Esophagus muscularis mucosa (tissue), 4 donors: ENCODE measurements at regions not wholly inside any gene's neighbourhood (a gene's known extent, or its start where the extent isn't known, plus 50 kb on each side); places are given as distances from the start of the nearest gene placed in this dataset.
"Not testable (repeated sequence)": the region's sequence is repeated elsewhere in the genome, so short reads cannot be mapped to it uniquely, and the experiment has no call there.

Experiments used
- DNase-seq: peaks from one replicate; pipeline ENCODE4 v3.0.0-alpha.2; 2017; ENCODE audit errors: extremely low spot score
- H3K27ac ChIP-seq, 4 donors: fragments of 200-600 bp; sonication (generic); replicated peaks in 1 of 4; 1 replicate in 3 of 4; 2 replicates in 1 of 4; pipeline ENCODE4 v1.5.1; 2016 to 2019; ENCODE audit warnings: mild to moderate bottlenecking in 1 of 4
- H3K27me3 ChIP-seq, 4 donors: fragments of 200-600 bp; sonication (generic); one replicate each; pipeline versions ENCODE4 v1.5.1 to v1.6.0; 2016 to 2019
- H3K36me3 ChIP-seq, 4 donors: fragments of 200-600 bp; sonication (generic); one replicate each; pipeline ENCODE4 v1.5.1; 2016 to 2019
- H3K4me1 ChIP-seq, 4 donors: fragments of 200-600 bp; sonication (generic); one replicate each; pipeline ENCODE4 v1.5.1; 2016 to 2019
- H3K4me3 ChIP-seq, 4 donors: fragments of 200-600 bp; sonication (generic); 1 replicate in 2 of 4; 2 replicates in 2 of 4; pipeline ENCODE4 v1.5.1; 2016 to 2019; ENCODE audit warnings: mild to moderate bottlenecking in 4 of 4, moderate library complexity in 1 of 4
- H3K9me3 ChIP-seq, 4 donors: fragments of 200-600 bp; sonication (generic); 1 replicate in 3 of 4; 2 replicates in 1 of 4; pipeline ENCODE4 v1.5.1; 2016 to 2019
- CTCF ChIP-seq, 3 experiments: fragments of 200-600 bp in 2 of 3; fragments of 450-650 bp in 1 of 3; sonication (generic) in 2 of 3; IDR thresholded peaks; one replicate each; pipeline ENCODE4 v1.5.1; 2017 to 2019; ENCODE audit warnings: antibody characterized with exemption in 3 of 3, mild to moderate bottlenecking in 2 of 3, moderate library complexity in 1 of 3
- EP300 ChIP-seq: sonication (generic); formaldehyde crosslinking; IDR thresholded peaks from one replicate; pipeline ENCODE4 v1.6.1; 2017; ENCODE audit warnings: antibody characterized with exemption
- POLR2A ChIP-seq: fragments of 450-650 bp; IDR thresholded peaks from one replicate; pipeline ENCODE4 v1.6.1; 2017; ENCODE audit warnings: antibody characterized with exemption, moderate library complexity, mild to moderate bottlenecking, low read depth
- POLR2AphosphoS5 ChIP-seq, 2 donors: sonication (generic); formaldehyde crosslinking; IDR thresholded peaks; one replicate each; pipeline ENCODE4 v1.6.1; 2017; ENCODE audit warnings: antibody characterized with exemption in 2 of 2
- WGBS: methylation state at CpG from one replicate; pipeline ENCODE4 v1.1.5; 2018; 5-methylcytosine and 5-hydroxymethylcytosine counted together
- intact Hi-C: fragments of 100-400 bp; cut with DNase I; formaldehyde crosslinking; loops from one replicate; pipeline ENCODE4 v1.15.1; 2023

- Histone ChIP-seq H3K27ac (no peak overlapping the region), H3K27me3 (no peaks in the 10 kb centered on the region), H3K36me3 (no peaks in the 10 kb centered on the region), H3K9me3 (no peaks in the 10 kb centered on the region), H3K4me1 (no peaks in the 10 kb centered on the region), H3K4me3 (no peak overlapping the region)
- 43% methylated on average over 4 of the region's 4 CpGs for WGBS
- intact Hi-C loops = no loop called here
- TF ChIP-seq CTCF (IDR thresholded peaks at IDR 0.05) (no peak), POLR2AphosphoS5 (IDR thresholded peaks at IDR 0.05) (no peak), POLR2A (no peak), EP300 (no peak)
- no peak for DNase-seq
Measured at GRCh38 chrX:113793563-113793962, 790.3 kb upstream of the HTR2C start.

GRCh38 chrX:113790987-113791386, 792.9 kb upstream of the HTR2C start:
- Histone ChIP-seq H3K9me3 (no peaks in the 10 kb centered on the region), H3K36me3 (no peaks in the 10 kb centered on the region), H3K4me3 (no peak overlapping the region), H3K27ac (no peak overlapping the region), H3K27me3 (no peaks in the 10 kb centered on the region), H3K4me1 (no peaks in the 10 kb centered on the region)
- no peak for DNase-seq
- WGBS = 46% methylated on average over 1 of the region's 1 CpG
- TF ChIP-seq CTCF (IDR thresholded peaks at IDR 0.05) = no peak
- no peak for TF ChIP-seq EP300
- intact Hi-C loops = no loop called here

- H3K4me3 ChIP-seq, intact Hi-C loops, H3K9me3 ChIP-seq, H3K27ac ChIP-seq, H3K27me3 ChIP-seq, H3K4me1 ChIP-seq, H3K36me3 ChIP-seq, DNase-seq: not testable (repeated sequence)
- WGBS = 75% methylated on average over 6 of the region's 6 CpGs
Measured at GRCh38 chrX:113784754-113785153, 799.1 kb upstream of the HTR2C start.

GRCh38 chrX:113770806-113771205, 813.1 kb upstream of the HTR2C start:
- intact Hi-C loops = no loop called here
- no peak for DNase-seq
- WGBS = 73% methylated on average over 2 of the region's 2 CpGs
- H3K9me3 ChIP-seq = no peaks in the 10 kb centered on the region
- H3K4me1 ChIP-seq = no peaks in the 10 kb centered on the region
- H3K36me3 ChIP-seq = no peaks in the 10 kb centered on the region
- H3K4me3 ChIP-seq = no peak overlapping the region
- H3K27ac ChIP-seq = no peak overlapping the region
- H3K27me3 ChIP-seq = no peaks in the 10 kb centered on the region
- TF ChIP-seq CTCF (IDR thresholded peaks at IDR 0.05) (no peak), POLR2AphosphoS5 (IDR thresholded peaks at IDR 0.05) (no peak), EP300 (no peak), POLR2A (no peak)

- no peaks in the 10 kb centered on the region for H3K4me1 ChIP-seq
- H3K27ac ChIP-seq = no peak overlapping the region
- intact Hi-C loops = no loop called here
- DNase-seq = no peak
- no peaks in the 10 kb centered on the region for H3K27me3 ChIP-seq
- H3K4me3 ChIP-seq = no peak overlapping the region
- H3K9me3 ChIP-seq = no peaks in the 10 kb centered on the region
- H3K36me3 ChIP-seq = no peaks in the 10 kb centered on the region
- TF ChIP-seq CTCF (IDR thresholded peaks at IDR 0.05) (no peak), POLR2A (no peak), POLR2AphosphoS5 (IDR thresholded peaks at IDR 0.05) (no peak), EP300 (no peak)
- whole genome bisulfite sequencing = 54% methylated on average over 4 of the region's 4 CpGs
Measured at GRCh38 chrX:113770071-113770470, 813.8 kb upstream of the HTR2C start.
